ENCODE measurements at regions not wholly inside any gene's neighbourhood (a gene's known extent, or its start where the extent isn't known, plus 50 kb on each side); places are given as distances from the start of the nearest gene placed in this dataset.

DNA sequence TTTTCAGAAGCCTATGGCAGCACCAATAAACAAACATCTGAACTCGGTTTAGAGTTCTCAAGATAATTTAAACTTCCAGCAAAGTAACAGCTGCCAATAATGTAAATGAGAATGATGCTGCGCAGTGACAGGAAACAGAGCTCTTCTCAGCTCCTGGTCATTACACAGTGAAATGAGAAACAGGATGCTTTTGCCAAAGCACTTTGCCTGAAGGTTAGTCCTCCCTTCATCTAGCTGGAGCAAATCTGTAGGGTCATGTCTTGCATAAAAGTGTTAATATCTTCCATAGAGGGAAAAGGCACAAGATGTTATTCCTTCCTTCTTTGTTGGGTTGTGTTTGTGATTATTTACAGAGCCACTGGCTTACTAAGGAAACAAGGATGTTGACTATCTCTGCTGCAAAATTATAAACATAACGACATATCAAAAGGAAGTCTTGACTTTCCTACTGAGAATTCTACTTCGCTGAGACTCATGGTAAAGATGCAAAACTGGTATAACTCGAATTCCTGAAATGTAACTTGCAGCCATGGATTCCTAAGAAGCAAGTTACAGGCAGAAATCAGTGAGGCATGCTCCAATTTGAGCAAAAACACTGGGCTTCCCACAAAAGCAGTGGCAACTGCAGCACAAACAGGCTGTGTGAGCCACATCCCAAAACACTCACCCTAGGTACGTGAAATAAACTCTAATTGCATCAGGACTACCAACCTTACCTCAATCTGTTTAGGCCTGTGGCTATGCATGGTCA is 102.5 kb upstream of the BEND6 start:
- no CpG with 5 or more reads among the region's 6 CpGs for WGBS (ENCODE audit: extremely low coverage, insufficient read length, low lambda C conversion rate)
- Histone ChIP-seq H2BK12ac (ENCODE audit: insufficient read length, low read depth, low read length) (no peak overlapping the region), H3K23me2 (ENCODE audit: insufficient read length, low read depth, low read length, poor library complexity, severe bottlenecking) (peaks cover 3% of the 10 kb centered on the region), H3K18ac (ENCODE audit: insufficient read length, low read depth, low read length) (no peak overlapping the region), H3K14ac (ENCODE audit: insufficient read depth, low read length) (no peak overlapping the region), H3K27ac (ENCODE audit: insufficient read length, low read depth, low read length) (peak overlapping the region; percentile 66), H2BK20ac (ENCODE audit: low read depth, low read length, poor library complexity, severe bottlenecking) (no peak overlapping the region), H2BK15ac (ENCODE audit: low read depth, low read length) (no peak overlapping the region), H2BK5ac (ENCODE audit: insufficient read length, low read length) (peak overlapping the region; percentile 6), H3K79me2 (ENCODE audit: insufficient read depth, low read length) (peaks cover 3% of the 10 kb centered on the region; the same call in 1 of the 2 replicates), H2BK120ac (ENCODE audit: low read depth, low read length, poor library complexity, severe bottlenecking) (no peak overlapping the region), H4K20me1 (ENCODE audit: control insufficient read depth, insufficient read depth, insufficient read length) (no peaks in the 10 kb centered on the region), H3T11ph (ENCODE audit: low read length) (no peak overlapping the region), H3K27me3 (ENCODE audit: insufficient read depth, low read length) (no peaks in the 10 kb centered on the region), H2AK5ac (ENCODE audit: insufficient read length, low read length) (no peak overlapping the region), H3K9me3 (ENCODE audit: control insufficient read depth, low read depth, low read length) (no peaks in the 10 kb centered on the region), H4K8ac (replicated peaks; ENCODE audit: insufficient read length, low read depth, low read length) (no peak overlapping the region), H2AFZ (ENCODE audit: low read length) (peak overlapping the region; percentile 99), H3K9ac (ENCODE audit: extremely low read depth, insufficient read length, low read length) (peak overlapping the region; percentile 49), H3K56ac (ENCODE audit: insufficient read length, low read depth, low read length) (no peak overlapping the region), H4K91ac (ENCODE audit: insufficient read length, low read depth, low read length) (no peak overlapping the region), H4K5ac (ENCODE audit: insufficient read length, low read depth, low read length) (no peak overlapping the region), H3K23ac (ENCODE audit: insufficient read length, low read depth, low read length) (no peak overlapping the region), H3K79me1 (ENCODE audit: insufficient read depth, low read depth, low read length, poor library complexity, severe bottlenecking) (no peaks in the 10 kb centered on the region), H3K4me2 (ENCODE audit: insufficient read depth, insufficient read length, low read length) (peak overlapping the region; percentile 57), H3K4ac (ENCODE audit: low read depth, low read length) (no peak overlapping the region), H3K4me1 (ENCODE audit: insufficient read depth, low read length) (peaks cover 19% of the 10 kb centered on the region; the same call in 1 of the 2 replicates)
- Mint-ChIP-seq H3K27me3 (ENCODE audit: low read depth) (peaks cover 9% of the 10 kb centered on the region), H3K4me3 (peak overlapping the region; percentile 86 to 90; a peak in 4 of 5 replicates), H3K9me3 (no peaks in the 10 kb centered on the region), H3K4me1 (peaks cover 37 to 51% of the 10 kb centered on the region in 2 experiments), H3K36me3 (ENCODE audit: insufficient read depth in 1 of 3, low read depth in 3 of 3) (peaks cover 0 to 4% (median 2%) of the 10 kb centered on the region in 3 experiments; a peak in 2 of 7 replicates), H3K27ac (peak overlapping the region in 1 of 3 experiments; percentile 94; a peak in 3 of 7 replicates)
- no peak for DNase-seq
- TF ChIP-seq, protein P1, sequence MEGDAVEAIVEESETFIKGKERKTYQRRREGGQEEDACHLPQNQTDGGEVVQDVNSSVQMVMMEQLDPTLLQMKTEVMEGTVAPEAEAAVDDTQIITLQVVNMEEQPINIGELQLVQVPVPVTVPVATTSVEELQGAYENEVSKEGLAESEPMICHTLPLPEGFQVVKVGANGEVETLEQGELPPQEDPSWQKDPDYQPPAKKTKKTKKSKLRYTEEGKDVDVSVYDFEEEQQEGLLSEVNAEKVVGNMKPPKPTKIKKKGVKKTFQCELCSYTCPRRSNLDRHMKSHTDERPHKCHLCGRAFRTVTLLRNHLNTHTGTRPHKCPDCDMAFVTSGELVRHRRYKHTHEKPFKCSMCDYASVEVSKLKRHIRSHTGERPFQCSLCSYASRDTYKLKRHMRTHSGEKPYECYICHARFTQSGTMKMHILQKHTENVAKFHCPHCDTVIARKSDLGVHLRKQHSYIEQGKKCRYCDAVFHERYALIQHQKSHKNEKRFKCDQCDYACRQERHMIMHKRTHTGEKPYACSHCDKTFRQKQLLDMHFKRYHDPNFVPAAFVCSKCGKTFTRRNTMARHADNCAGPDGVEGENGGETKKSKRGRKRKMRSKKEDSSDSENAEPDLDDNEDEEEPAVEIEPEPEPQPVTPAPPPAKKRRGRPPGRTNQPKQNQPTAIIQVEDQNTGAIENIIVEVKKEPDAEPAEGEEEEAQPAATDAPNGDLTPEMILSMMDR (conservative IDR thresholded peaks at IDR 0.05), result no peak
